ENCODE measurements at regions not wholly inside any gene's neighbourhood (a gene's known extent, or its start where the extent isn't known, plus 50 kb on each side); places are given as distances from the start of the nearest gene placed in this dataset.

- TF ChIP-seq RAD21 (IDR thresholded peaks at IDR 0.05 in 1 of 2, conservative IDR thresholded peaks at IDR 0.05 in 1 of 2; ENCODE audit: low read depth in 2 of 2, low read length in 2 of 2), result no peak
Observed at GRCh38 chr20:39631557-39631956, 669.4 kb downstream of the DHX35 start (continued).
